GM23248 (cell line): ENCODE measurements at regions not wholly inside any gene's neighbourhood (a gene's known extent, or its start where the extent isn't known, plus 50 kb on each side); places are given as distances from the start of the nearest gene placed in this dataset.
"Not testable (repeated sequence)": the region's sequence is repeated elsewhere in the genome, so short reads cannot be mapped to it uniquely, and the experiment has no call there.

Experiments used
- EZH2 ChIP-seq: fragments of 200-600 bp; sonication (generic); IDR thresholded peaks from 2 replicates; pipeline ENCODE4 v1.6.1; 2018; ENCODE audit warnings: antibody characterized with exemption, mild to moderate bottlenecking; ENCODE audit not compliant: insufficient read depth, poor library complexity, severe bottlenecking
- EZH2phosphoT487 ChIP-seq: fragments of 200-600 bp; sonication (generic); IDR thresholded peaks from 2 replicates; pipeline ENCODE4 v1.6.1; 2018; ENCODE audit warnings: antibody characterized with exemption, moderate library complexity, mild to moderate bottlenecking, low read depth; ENCODE audit not compliant: insufficient read depth

- TF ChIP-seq EZH2, EZH2phosphoT487: not testable (repeated sequence)
These were observed 57.7 kb upstream of the POMZP3 start for GRCh38 chr7:76684737-76685136.
